ENCODE measurements at regions not wholly inside any gene's neighbourhood (a gene's known extent, or its start where the extent isn't known, plus 50 kb on each side); places are given as distances from the start of the nearest gene placed in this dataset.
"Not testable (repeated sequence)": the region's sequence is repeated elsewhere in the genome, so short reads cannot be mapped to it uniquely, and the experiment has no call there.

DNA sequence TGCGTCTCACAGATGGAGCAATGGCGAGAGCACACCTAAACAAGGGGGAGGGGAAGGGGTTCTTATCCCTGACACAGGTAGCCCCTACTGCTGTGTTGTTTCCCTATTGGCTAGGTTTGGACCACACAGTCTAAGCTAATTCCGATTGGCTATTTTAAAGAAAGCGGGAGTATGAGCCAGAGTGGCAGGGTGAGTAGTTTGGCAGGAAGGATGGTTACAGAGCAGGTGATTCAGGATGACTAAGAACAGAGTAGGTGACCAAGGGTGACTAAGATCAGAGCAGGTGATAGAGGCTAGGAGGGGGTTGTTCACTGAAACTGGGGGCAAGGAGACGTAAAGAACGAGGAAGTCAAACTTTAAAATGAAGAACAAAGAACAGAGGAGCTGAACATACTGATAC lies 511.8 kb downstream of the EDEM1 start:
- H3K36me3 ChIP-seq, result no peaks in the 10 kb centered on the region
- H3K9me3 ChIP-seq, result no peaks in the 10 kb centered on the region
- no peak for DNase-seq
- WGBS, 2 donors, result 92 to 96% methylated on average over 6 of the region's 6 CpGs
- no peaks in the 10 kb centered on the region for H3K27me3 ChIP-seq
- H3K4me3 ChIP-seq (replicated peaks in 1 of 3), result no peak overlapping the region
- no peak overlapping the region for H3K27ac ChIP-seq
- H3K4me1 ChIP-seq, result no peaks in the 10 kb centered on the region
- intact Hi-C loops (cut with DNase I), result no loop called here
- TF ChIP-seq, protein P1, sequence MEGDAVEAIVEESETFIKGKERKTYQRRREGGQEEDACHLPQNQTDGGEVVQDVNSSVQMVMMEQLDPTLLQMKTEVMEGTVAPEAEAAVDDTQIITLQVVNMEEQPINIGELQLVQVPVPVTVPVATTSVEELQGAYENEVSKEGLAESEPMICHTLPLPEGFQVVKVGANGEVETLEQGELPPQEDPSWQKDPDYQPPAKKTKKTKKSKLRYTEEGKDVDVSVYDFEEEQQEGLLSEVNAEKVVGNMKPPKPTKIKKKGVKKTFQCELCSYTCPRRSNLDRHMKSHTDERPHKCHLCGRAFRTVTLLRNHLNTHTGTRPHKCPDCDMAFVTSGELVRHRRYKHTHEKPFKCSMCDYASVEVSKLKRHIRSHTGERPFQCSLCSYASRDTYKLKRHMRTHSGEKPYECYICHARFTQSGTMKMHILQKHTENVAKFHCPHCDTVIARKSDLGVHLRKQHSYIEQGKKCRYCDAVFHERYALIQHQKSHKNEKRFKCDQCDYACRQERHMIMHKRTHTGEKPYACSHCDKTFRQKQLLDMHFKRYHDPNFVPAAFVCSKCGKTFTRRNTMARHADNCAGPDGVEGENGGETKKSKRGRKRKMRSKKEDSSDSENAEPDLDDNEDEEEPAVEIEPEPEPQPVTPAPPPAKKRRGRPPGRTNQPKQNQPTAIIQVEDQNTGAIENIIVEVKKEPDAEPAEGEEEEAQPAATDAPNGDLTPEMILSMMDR (IDR thresholded peaks at IDR 0.05), result no peak
- no peak for TF ChIP-seq POLR2A (IDR thresholded peaks at IDR 0.05)

DNA sequence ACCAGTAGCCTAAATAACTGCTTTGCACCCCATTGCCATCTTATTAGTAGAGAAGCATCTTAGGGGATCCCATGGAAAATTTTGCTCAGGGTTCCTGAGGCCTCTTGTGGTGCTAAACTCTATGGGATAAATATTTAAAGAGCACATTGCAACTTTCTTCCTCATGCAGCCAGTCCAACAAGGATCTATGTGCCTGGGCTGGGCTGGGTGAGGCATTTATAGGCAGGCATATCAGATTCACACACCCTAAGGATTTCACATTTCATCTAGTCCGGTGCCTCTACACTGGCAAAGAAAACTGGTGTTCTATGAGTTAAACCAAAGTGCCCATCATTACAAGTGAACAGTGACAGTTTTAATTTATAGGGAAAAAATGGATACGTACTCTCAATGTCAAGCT lies 512.3 kb downstream of the EDEM1 start:
- 86 to 90% methylated on average over 2 of the region's 2 CpGs for WGBS, 2 donors
- Histone ChIP-seq H3K9me3 (no peaks in the 10 kb centered on the region), H3K4me3 (replicated peaks in 1 of 3) (no peak overlapping the region), H3K27me3 (no peaks in the 10 kb centered on the region), H3K36me3 (no peaks in the 10 kb centered on the region), H3K4me1 (no peaks in the 10 kb centered on the region), H3K27ac (no peak overlapping the region)
- TF ChIP-seq, protein P1 (IDR thresholded peaks at IDR 0.05), result no peak
- TF ChIP-seq POLR2A (IDR thresholded peaks at IDR 0.05), result no peak
- no peak for DNase-seq
- intact Hi-C loops (cut with DNase I), result no loop called here

DNA sequence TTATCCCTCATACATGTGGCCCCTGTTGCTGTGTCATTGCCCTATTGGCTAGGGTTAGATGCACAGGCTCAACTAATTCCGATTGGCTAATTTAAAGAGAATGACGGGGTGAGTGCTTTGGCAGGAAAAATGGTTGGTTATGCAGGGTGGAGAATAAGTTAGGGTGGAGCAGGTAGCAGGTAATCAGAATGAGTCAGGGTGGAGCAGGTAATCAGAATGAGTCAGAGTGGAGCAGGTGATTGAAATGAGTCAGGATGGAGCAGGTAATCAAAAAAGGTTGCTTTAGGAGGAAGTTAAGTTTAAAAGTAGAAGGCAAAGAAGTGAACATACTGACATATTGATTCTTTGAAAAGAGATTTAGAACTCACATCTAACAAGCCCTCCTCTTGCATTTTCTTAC lies 513.5 kb downstream of the EDEM1 start:
- DNase-seq; intact Hi-C loops (cut with DNase I); H3K27me3 ChIP-seq; H3K27ac ChIP-seq; H3K9me3 ChIP-seq; H3K4me3 ChIP-seq (replicated peaks in 1 of 3); H3K36me3 ChIP-seq; H3K4me1 ChIP-seq: not testable (repeated sequence)
- 91% methylated on average over 2 of the region's 2 CpGs for WGBS, 2 donors

DNA sequence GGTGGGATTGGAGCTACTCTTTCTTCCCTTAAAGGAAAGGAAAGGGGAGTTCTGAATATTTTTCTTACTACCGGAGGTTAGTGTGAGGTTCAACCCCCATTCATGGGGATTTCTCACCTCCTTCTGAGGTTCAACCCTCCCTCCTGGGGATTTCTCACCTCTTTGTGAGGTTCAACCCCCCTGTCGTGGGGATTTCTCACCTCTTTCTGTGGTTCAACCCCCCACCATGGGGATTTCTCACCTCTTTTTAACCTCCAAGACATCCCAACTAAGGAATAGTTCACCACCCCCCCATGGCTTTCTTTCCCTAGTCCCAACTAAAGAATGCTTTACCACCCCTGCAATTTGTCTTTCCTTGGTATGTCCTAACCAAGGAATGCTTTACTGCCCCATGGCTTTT lies 520.3 kb downstream of the EDEM1 start:
- no peak for TF ChIP-seq POLR2A (IDR thresholded peaks at IDR 0.05)
- TF ChIP-seq, protein P1 (IDR thresholded peaks at IDR 0.05), result no peak
- intact Hi-C loops (cut with DNase I), result no loop called here
- H3K9me3 ChIP-seq, result no peaks in the 10 kb centered on the region
- no peaks in the 10 kb centered on the region for H3K27me3 ChIP-seq
- H3K4me3 ChIP-seq (replicated peaks in 1 of 3), result no peak overlapping the region
- no peak for DNase-seq
- no peaks in the 10 kb centered on the region for H3K36me3 ChIP-seq
- H3K4me1 ChIP-seq, result no peaks in the 10 kb centered on the region
- 49 to 59% methylated on average over 2 of the region's 2 CpGs for WGBS, 2 donors
- no peak overlapping the region for H3K27ac ChIP-seq

DNA sequence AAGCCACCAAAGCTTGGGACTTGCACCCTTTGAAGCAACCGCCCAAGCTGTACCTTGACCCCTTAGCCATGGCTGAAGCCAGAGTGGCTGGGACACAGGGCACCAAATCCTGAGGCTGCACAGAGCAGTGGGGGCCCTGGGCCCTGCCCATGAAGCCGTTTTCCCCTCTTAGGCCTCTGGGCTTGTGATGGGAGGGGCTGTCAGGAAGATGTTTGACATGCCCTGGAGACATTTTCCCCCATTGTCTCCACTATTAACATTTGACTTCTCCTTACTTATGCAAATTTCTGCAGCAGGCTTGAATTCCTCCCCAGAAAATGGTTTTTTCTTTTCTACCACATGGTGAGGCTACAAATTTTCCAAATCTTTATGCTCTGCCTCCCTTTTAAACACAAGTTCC lies 522.2 kb downstream of the EDEM1 start:
- no peak for DNase-seq
- no peak overlapping the region for H3K27ac ChIP-seq
- no peaks in the 10 kb centered on the region for H3K4me1 ChIP-seq
- TF ChIP-seq, protein P1 (IDR thresholded peaks at IDR 0.05), result no peak
- no peak for TF ChIP-seq POLR2A (IDR thresholded peaks at IDR 0.05)
- no peaks in the 10 kb centered on the region for H3K36me3 ChIP-seq
- no peaks in the 10 kb centered on the region for H3K27me3 ChIP-seq
- WGBS, 2 donors, result 46 to 58% methylated on average over 2 of the region's 2 CpGs
- H3K4me3 ChIP-seq (replicated peaks in 1 of 3), result no peak overlapping the region
- H3K9me3 ChIP-seq, result no peaks in the 10 kb centered on the region
- intact Hi-C loops (cut with DNase I), result no loop called here

DNA sequence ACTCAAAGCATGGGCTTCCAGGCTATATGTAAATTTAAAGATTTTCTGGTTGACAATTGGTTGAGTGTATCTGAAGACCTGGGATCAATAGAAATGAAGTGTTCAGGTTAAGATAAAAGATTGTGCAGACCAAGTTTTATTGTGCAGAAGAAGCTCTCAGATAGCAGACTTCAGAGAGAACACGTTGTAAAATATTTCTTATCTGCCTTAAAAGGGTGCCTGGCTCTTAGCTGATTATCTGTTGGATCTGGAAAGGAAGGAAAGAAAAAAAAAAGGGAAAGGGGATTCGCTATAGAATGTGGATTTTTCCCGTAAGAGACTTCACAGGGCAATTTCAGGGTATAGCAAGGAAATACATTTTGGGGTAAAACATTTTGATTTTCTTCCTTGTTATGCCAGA lies 523.2 kb downstream of the EDEM1 start:
- no peaks in the 10 kb centered on the region for H3K4me1 ChIP-seq
- intact Hi-C loops (cut with DNase I), result no loop called here

More for the DNA sequence above, 523.2 kb downstream of the EDEM1 start:
- no peaks in the 10 kb centered on the region for H3K27me3 ChIP-seq
- no peak overlapping the region for H3K27ac ChIP-seq
- H3K36me3 ChIP-seq, result no peaks in the 10 kb centered on the region
- WGBS, 2 donors, result 66 to 70% methylated on average over 3 of the region's 3 CpGs
- no peak overlapping the region for H3K4me3 ChIP-seq (replicated peaks in 1 of 3)
- no peak for DNase-seq
- H3K9me3 ChIP-seq, result no peaks in the 10 kb centered on the region
- TF ChIP-seq, protein P1 (IDR thresholded peaks at IDR 0.05), result no peak
- no peak for TF ChIP-seq POLR2A (IDR thresholded peaks at IDR 0.05)
